IPS-NIHi7 (cell line): ENCODE measurements at regions not wholly inside any gene's neighbourhood (a gene's known extent, or its start where the extent isn't known, plus 50 kb on each side); places are given as distances from the start of the nearest gene placed in this dataset.

Experiments
- DNase-seq: peaks from one replicate; pipeline ENCODE4 v3.0.0; 2012; ENCODE audit warnings: mixed read lengths; ENCODE audit errors: extremely low spot score

GRCh38 chr2:196248467-196249094 is 77.2 kb upstream of the STK17B start:
- no peak for DNase-seq

DNA sequence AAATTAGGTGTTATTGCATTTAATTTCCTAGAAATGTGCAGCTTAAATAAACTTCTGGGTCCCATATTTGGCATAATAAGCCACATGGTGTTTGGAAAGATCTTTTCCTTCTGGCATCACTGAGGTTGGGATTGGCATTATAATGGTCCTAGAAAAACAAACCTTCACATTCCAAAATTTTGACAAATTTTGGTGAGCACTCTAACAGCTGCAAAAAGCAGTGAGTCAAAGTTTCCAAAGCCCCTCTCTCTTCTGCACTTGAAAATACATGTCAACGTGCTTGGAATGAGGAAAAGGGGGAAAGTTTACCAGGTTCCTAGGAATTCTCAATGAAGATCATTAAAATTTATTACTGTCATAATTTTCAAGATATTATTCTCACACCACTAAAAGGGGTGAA is 77.8 kb upstream of the STK17B start:
- DNase-seq: no peak

DNA sequence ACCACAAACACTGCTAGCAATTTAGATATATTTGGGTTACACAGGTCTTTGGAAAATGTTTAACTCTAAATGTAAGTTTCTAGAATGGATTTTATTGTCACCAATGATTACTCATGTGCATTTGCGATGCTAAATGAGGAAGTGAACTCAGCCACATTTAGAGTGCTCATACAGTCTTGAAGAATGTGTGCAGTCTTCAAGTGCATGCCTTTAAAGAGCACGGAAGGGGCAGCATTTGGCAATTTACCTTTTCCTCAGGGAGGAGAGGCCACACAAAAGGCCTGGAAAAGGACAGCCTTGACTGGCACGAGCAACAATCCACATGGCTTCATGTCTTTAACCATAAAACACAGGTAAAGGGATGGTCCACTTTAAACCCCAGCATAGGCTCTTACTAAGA is 78.5 kb upstream of the STK17B start:
- no peak for DNase-seq

DNA sequence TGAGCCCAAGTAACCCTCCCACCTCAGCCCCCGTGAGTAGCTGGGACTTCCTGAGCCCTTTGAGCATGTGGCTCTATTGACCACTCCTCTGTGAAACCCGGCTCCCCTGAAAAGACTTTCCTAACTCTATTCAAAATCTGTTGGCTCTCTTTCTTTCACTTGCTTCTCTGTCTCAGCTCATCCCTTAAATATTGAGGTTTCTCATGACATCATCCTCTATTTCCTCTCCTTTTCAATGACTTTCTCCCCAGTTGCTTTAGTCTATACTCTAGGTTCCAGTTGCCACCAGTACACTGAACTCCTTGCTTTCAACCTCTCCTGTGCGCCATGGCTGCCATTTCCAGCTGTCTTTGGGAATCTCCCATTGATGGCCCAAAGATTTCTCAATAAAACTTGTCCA is 79.8 kb upstream of the STK17B start:
- no peak for DNase-seq

- no peak for DNase-seq
These were observed 81.2 kb upstream of the STK17B start for GRCh38 chr2:196252408-196253115.

DNA sequence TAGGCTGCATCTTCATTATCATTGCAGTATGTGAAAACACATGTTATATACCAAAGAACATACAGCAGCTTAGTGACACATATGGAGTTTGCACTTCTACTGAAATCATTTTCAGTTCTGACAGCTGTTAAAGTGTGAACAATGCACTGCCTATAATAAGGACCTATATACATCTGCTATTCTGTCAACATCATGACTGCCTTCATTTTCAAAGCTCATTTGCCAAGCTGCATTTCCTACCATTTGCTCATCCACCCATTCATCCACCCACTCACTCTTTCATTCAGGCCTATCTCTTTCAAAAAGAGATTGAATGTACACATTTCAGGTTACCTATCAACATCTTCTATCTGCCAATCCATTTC is 81.7 kb upstream of the STK17B start:
- DNase-seq: no peak

DNA sequence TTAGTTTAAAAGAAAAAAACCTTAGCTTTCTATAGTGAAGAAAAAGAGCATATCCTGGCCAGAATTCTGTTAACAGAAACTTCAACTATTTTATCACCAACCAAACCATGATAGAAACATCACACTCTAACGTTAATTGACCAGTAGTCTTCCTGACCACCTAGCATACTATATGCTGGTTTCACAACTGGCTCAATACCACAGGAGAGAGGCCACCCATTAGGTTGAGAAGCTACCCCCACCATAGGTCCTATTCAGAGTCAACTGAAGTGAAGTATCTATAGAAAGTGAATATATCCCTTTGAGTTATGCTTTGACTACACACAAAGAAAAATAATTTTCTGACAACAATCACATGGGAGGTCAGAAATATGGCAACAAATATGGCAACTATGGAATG is 85.2 kb upstream of the STK17B start:
- no peak for DNase-seq

DNA sequence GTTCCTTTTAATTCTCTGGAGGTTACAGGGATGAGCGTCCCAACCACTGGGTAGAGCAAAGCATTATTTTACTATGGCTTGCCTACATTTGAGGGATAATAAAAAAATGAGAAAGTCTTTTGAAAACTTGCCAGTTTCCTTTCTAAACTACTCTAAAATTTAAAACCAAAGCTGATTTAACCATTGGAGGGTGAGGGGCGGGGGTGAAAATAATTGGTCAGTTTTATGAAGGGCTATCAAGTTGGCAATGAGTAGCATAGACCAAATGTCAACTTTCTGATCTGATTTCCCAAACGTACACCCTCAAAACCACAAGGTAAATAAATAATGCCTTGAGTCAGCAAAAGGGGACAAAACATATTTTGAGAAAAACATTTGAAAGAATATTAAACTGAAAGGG is 85.7 kb upstream of the STK17B start:
- no peak for DNase-seq

DNA sequence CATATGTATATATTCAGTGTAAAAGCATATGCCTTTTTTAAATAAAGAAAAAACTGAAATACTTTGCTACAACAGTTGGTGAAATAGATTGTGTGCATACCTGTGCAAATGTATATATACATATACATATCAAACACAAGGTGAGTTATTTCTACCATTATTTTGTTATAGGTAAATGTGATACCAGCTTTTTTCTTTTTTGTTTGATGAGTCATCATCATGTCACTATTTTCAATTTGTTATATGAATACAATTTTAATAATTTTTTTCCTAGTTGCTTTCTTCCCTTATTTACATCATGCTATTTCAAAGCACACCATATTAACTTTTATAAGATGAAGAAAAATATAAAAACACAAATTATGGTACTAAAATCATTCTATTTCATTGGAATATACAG is 87.0 kb upstream of the STK17B start:
- no peak for DNase-seq

- DNase-seq: no peak
These were observed 88.4 kb upstream of the STK17B start for GRCh38 chr2:196259507-196260481.

DNA sequence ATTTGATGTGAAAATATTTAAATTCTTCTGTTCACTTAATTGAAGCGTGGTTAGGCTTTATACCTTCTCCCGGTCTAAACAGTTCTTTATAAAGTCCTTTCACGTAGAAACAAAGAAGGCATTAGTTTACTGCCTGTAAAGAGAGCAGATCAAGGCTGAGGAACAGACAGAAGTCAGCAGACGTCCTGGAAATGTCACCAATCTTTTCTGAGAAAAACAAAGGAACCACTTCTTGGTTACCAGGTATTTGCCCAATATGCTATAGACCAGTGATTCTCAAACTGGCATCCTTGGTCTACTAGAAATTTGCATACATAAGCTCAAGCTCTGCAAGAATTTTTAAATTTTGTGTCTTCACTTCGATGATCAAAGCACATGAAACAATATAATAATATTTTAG is 89.2 kb upstream of the STK17B start:
- DNase-seq: no peak

GRCh38 chr2:196262606-196263005 is 91.2 kb upstream of the STK17B start:
- DNase-seq: no peak

- no peak for DNase-seq
These were observed 91.9 kb upstream of the STK17B start for GRCh38 chr2:196263181-196263747.

- DNase-seq: no peak
These were observed 95.0 kb upstream of the STK17B start for GRCh38 chr2:196266351-196266750.

DNA sequence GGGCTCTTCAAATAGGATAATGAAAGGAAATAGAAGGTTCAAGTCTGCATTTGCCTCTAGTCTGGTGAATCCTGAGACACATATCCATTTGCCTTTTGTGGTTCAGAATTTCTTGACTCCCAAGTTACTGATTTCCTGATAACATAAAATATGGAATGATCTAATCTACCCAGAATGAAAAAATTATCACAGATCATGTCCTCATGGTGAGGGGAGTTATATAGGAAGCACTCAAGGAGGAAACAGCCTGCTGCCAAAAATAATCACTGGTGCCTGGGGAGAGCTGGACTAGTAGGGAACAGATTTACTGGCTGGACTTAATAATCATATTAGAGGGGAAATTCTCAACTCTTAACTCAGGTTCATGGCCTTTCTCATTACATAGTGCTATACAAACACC is 95.5 kb upstream of the STK17B start:
- no peak for DNase-seq

DNA sequence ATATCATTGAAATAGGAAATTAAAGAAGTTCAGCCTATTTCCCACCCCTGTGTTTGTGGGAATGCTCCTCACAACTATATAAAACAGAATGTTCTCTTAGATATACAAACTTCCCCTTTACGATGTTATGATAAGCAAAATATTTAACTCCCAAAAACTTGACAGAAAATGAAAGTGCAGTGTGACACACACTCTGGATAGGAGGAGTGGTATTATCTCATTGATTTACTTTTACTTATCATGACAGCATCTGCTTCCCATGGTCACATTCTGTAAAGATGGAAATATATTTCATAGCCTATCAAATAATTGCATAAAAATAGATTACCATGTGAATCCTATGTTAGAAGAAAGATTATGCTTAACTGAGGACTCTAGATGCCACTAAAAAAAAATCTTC is 96.6 kb upstream of the STK17B start:
- no peak for DNase-seq

DNA sequence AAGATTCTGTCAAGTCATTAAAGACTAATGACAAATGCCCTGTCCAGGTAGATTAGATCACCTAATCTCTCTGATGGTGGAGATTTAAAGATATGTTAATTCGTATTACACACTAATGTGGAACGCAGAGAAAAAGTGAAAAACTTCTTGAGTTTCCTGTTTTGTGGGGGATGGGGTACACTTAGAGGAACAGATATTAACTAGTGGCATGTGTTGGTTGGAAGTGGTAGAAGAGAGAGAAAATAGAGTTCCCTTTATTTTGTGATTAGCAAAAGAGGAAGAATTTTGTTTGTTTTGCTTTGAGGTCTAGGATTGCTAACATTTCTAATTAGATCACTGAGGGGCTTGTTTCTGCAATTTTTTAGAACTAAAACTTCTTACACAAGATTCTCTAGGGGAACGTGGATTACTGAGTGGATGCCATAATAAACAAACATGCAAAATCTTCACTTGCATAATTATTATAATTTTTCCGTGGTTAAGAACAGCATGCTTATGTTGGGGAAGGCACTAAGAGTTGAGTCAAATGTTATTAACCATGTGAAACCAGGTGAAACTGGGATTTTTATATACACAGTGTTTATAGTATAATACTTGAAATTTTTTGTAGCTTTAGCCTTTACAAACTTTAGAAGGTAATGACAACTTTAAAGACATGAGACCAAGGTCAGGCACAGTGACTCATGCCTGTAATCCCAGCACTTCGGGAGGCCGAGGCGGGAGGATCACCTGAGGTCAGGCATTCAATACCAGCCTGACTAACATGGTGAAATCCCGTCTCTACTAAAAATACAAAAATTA is 97.4 kb upstream of the STK17B start:
- DNase-seq: no peak

GRCh38 chr2:196271795-196272194 is 100.4 kb upstream of the STK17B start:
- no peak for DNase-seq

GRCh38 chr2:196274387-196274809 is 103.0 kb upstream of the STK17B start:
- DNase-seq: no peak

- DNase-seq: no peak
These were observed 104.4 kb upstream of the STK17B start for GRCh38 chr2:196275646-196276352.

- no peak for DNase-seq
These were observed 105.0 kb upstream of the STK17B start for GRCh38 chr2:196276421-196276820.
